H1 (cell line): ENCODE measurements at regions not wholly inside any gene's neighbourhood (a gene's known extent, or its start where the extent isn't known, plus 50 kb on each side); places are given as distances from the start of the nearest gene placed in this dataset.

Source experiments
- CTCF ChIA-PET: fragments of 300-600 bp; sonication (Branson Sonifier 250); formaldehyde crosslinking; loops from one replicate; lab custom pipeline; 2021; ENCODE audit not compliant: partially characterized antibody; lab: Charles Lee
- POLR2A ChIA-PET: fragments of 300-600 bp; sonication (Branson Sonifier 250); formaldehyde crosslinking; loops from one replicate; lab custom pipeline; 2021; ENCODE audit warnings: inconsistent platforms; ENCODE audit not compliant: partially characterized antibody; lab: Charles Lee
- DNase-seq, 2 experiments: peaks; one replicate each; pipeline versions ENCODE4 v3.0.0 to v3.0.0-alpha.2; 2010 to 2022; ENCODE audit warnings: low spot score in 2 of 2, low read depth in 1 of 2, mixed read lengths in 1 of 2
- FAIRE-seq: peaks from 2 replicates; lab custom pipeline; 2011; peaks lifted over from hg19 to GRCh38; lab: Jason Lieb, UNC
- H2AFZ ChIP-seq: 2 replicates; pipeline ENCODE4 v1.8.1; 2012; ENCODE audit warnings: low read length, inconsistent platforms
- H2AK5ac ChIP-seq: 2 replicates; pipeline ENCODE4 v1.6.1; 2013; ENCODE audit warnings: low read depth, low read length
- H2BK120ac ChIP-seq: replicated peaks from 2 replicates; pipeline ENCODE3; 2013; ENCODE audit warnings: low read depth, low read length, inconsistent platforms
- H2BK12ac ChIP-seq: 2 replicates; pipeline ENCODE4 v1.6.1; 2013; ENCODE audit warnings: low read depth, low read length
- H2BK15ac ChIP-seq: 2 replicates; pipeline ENCODE4 v1.6.1; 2013; ENCODE audit warnings: low read length
- H2BK20ac ChIP-seq: 2 replicates; pipeline ENCODE4 v1.6.1; 2013; ENCODE audit warnings: low read length
- H2BK5ac ChIP-seq: 2 replicates; pipeline ENCODE4 v1.6.1; 2013; ENCODE audit warnings: low read depth, low read length
- H3K14ac ChIP-seq: 2 replicates; pipeline ENCODE4 v1.6.1; 2013; ENCODE audit warnings: inconsistent platforms; ENCODE audit not compliant: insufficient read length
- H3K18ac ChIP-seq: 2 replicates; pipeline ENCODE4 v1.6.1; 2013; ENCODE audit warnings: low read length; ENCODE audit errors: extremely low read depth
- H3K23ac ChIP-seq: 2 replicates; pipeline ENCODE4 v1.6.1; 2013; ENCODE audit warnings: inconsistent platforms; ENCODE audit not compliant: insufficient read length
- H3K23me2 ChIP-seq: 2 replicates; pipeline ENCODE4 v1.6.1; 2013; ENCODE audit warnings: low read depth, low read length
- H3K27ac ChIP-seq: 2 replicates; pipeline ENCODE4 v1.6.1; 2011; ENCODE audit warnings: low read depth, low read length, inconsistent platforms
- H3K27me3 ChIP-seq, 4 experiments: replicated peaks in 1 of 4; 1 replicate in 1 of 4; 2 replicates in 3 of 4; pipeline versions ENCODE4 v1.6.1 to v1.8.1; 2011 to 2013; ENCODE audit warnings: low read length in 3 of 4, mild to moderate bottlenecking in 3 of 4, inconsistent platforms in 2 of 4, mixed read lengths in 2 of 4, moderate library complexity in 1 of 4; ENCODE audit not compliant: control insufficient read depth in 3 of 4, insufficient read depth in 3 of 4; ENCODE audit errors: extremely low read depth in 1 of 4
- H3K36me3 ChIP-seq, 4 experiments: 2 replicates each; pipeline versions ENCODE4 v1.6.1 to v1.8.1; 2011 to 2013; ENCODE audit warnings: mild to moderate bottlenecking in 4 of 4, low read length in 3 of 4, moderate library complexity in 2 of 4, control low read depth in 1 of 4, inconsistent platforms in 1 of 4; ENCODE audit not compliant: insufficient read depth in 4 of 4, control insufficient read depth in 2 of 4
- H3K4ac ChIP-seq: replicated peaks from 2 replicates; pipeline ENCODE3; 2013; ENCODE audit warnings: low read length, low read depth, mixed read lengths, inconsistent platforms; ENCODE audit not compliant: insufficient read length
- H3K4me1 ChIP-seq, 4 experiments: replicated peaks in 1 of 4; 1 replicate in 1 of 4; 2 replicates in 3 of 4; pipeline versions ENCODE4 v1.6.1 to v1.8.1; 2011 to 2013; ENCODE audit warnings: low read length in 3 of 4, inconsistent platforms in 2 of 4, mixed read lengths in 1 of 4; ENCODE audit not compliant: insufficient read depth in 4 of 4, control insufficient read depth in 3 of 4
- H3K4me2 ChIP-seq, 2 experiments: 2 replicates each; pipeline versions ENCODE4 v1.6.1 to v1.8.1; 2011 to 2013; ENCODE audit warnings: low read depth in 2 of 2, low read length in 2 of 2, control low read depth in 1 of 2, inconsistent platforms in 1 of 2, mild to moderate bottlenecking in 1 of 2; ENCODE audit not compliant: insufficient read depth in 1 of 2
- H3K4me3 ChIP-seq, 4 experiments: fragments of 200-600, 300-600 bp in 1 of 4; sonication (generic), shearing (Covaris generic), sonication (Bioruptor Twin) in 1 of 4; 2 replicates each; pipeline versions ENCODE4 v1.5.1 to v1.8.1; 2011 to 2016; ENCODE audit warnings: low read length in 4 of 4, low read depth in 3 of 4, control low read depth in 2 of 4, inconsistent platforms in 2 of 4, mild to moderate bottlenecking in 2 of 4, mixed read lengths in 1 of 4, moderate library complexity in 1 of 4; ENCODE audit not compliant: insufficient read depth in 2 of 4; ENCODE audit errors: extremely low read depth in 1 of 4
- H3K56ac ChIP-seq: replicated peaks from 2 replicates; pipeline ENCODE3; 2013; ENCODE audit warnings: low read depth, mild to moderate bottlenecking, mixed read lengths, low read length, inconsistent platforms; ENCODE audit not compliant: insufficient read length
- H3K79me1 ChIP-seq: 2 replicates; pipeline ENCODE4 v1.6.1; 2013; ENCODE audit warnings: low read depth, low read length, control low read depth
- H3K79me2 ChIP-seq, 2 experiments: 2 replicates each; pipeline versions ENCODE4 v1.6.1 to v1.8.1; 2012 to 2013; ENCODE audit warnings: low read length in 2 of 2, mild to moderate bottlenecking in 2 of 2, inconsistent platforms in 1 of 2; ENCODE audit not compliant: insufficient read depth in 2 of 2, control insufficient read depth in 1 of 2
- H3K9ac ChIP-seq, 4 experiments: replicated peaks in 1 of 4; 1 replicate in 1 of 4; 2 replicates in 3 of 4; pipeline versions ENCODE4 v1.6.1 to v1.8.1; 2011 to 2013; ENCODE audit warnings: low read depth in 3 of 4, low read length in 3 of 4, control low read depth in 2 of 4, mild to moderate bottlenecking in 2 of 4, moderate library complexity in 2 of 4, inconsistent platforms in 1 of 4; ENCODE audit errors: extremely low read depth in 1 of 4
- H3K9me3 ChIP-seq, 2 experiments: 2 replicates each; pipeline versions ENCODE4 v1.6.1 to v1.8.1; 2012 to 2013; ENCODE audit warnings: mild to moderate bottlenecking in 2 of 2, moderate library complexity in 2 of 2, control low read depth in 1 of 2, inconsistent platforms in 1 of 2, low read depth in 1 of 2, low read length in 1 of 2, mixed read lengths in 1 of 2; ENCODE audit not compliant: insufficient read depth in 2 of 2
- H4K20me1 ChIP-seq, 2 experiments: replicated peaks in 1 of 2; 2 replicates each; pipeline versions ENCODE3 to v1.8.1; 2011 to 2013; ENCODE audit warnings: inconsistent platforms in 2 of 2, low read length in 2 of 2, mild to moderate bottlenecking in 1 of 2; ENCODE audit not compliant: insufficient read depth in 2 of 2, control insufficient read depth in 1 of 2
- H4K5ac ChIP-seq: 2 replicates; pipeline ENCODE4 v1.6.1; 2013; ENCODE audit warnings: low read length, low read depth, mixed read lengths, inconsistent platforms; ENCODE audit not compliant: insufficient read length
- H4K8ac ChIP-seq: 2 replicates; pipeline ENCODE4 v1.8.0; 2013; ENCODE audit warnings: mild to moderate bottlenecking, moderate library complexity, low read length, inconsistent platforms; ENCODE audit not compliant: insufficient read depth; ENCODE audit errors: extremely low read depth
- H4K91ac ChIP-seq: replicated peaks from 2 replicates; pipeline ENCODE3; 2013; ENCODE audit warnings: low read length, mixed read lengths, inconsistent platforms; ENCODE audit not compliant: insufficient read length
- CEBPB ChIP-seq: IDR thresholded peaks from 2 replicates; pipeline ENCODE4 v1.6.1; 2012; ENCODE audit warnings: low read depth, low read length
- HDAC6 ChIP-seq: IDR thresholded peaks from one replicate; pipeline ENCODE4 v1.7.1; 2012; ENCODE audit warnings: low read depth, mild to moderate bottlenecking, inconsistent platforms, low read length, moderate library complexity
- MAX ChIP-seq: IDR thresholded peaks from 2 replicates; pipeline ENCODE4 v1.6.1; 2012; ENCODE audit warnings: inconsistent platforms
- POLR2AphosphoS5 ChIP-seq: IDR thresholded peaks from 2 replicates; pipeline ENCODE4 v1.6.1; 2011; ENCODE audit warnings: low read depth, low read length
- WGBS, 2 experiments: shearing (Covaris generic) in 1 of 2; methylation state at CpG; one replicate each; pipeline versions ENCODE4 v1.1.6 to v1.1.7; 2013 to 2015; ENCODE audit warnings: low lambda C conversion rate in 2 of 2, mixed read lengths in 2 of 2, inconsistent platforms in 1 of 2, low coverage in 1 of 2, missing lambda C conversion rate in 1 of 2; ENCODE audit not compliant: insufficient replicate concordance in 2 of 2, insufficient coverage in 1 of 2, insufficient read length in 1 of 2; ENCODE audit errors: extremely low coverage in 1 of 2, missing lambda C conversion rate in 1 of 2; 5-methylcytosine and 5-hydroxymethylcytosine counted together

GRCh38 chr18:42564761-42565160, 550.7 kb downstream of the RIT2 start:
- FAIRE-seq (no peak), DNase-seq (no peak)
- TF ChIP-seq CEBPB (no peak), POLR2AphosphoS5 (no peak), MAX (no peak), HDAC6 (no peak)
- Histone ChIP-seq H3K36me3 (no peaks in the 10 kb centered on the region), H3K4me3 (no peak overlapping the region), H2BK12ac (no peak overlapping the region), H3K79me1 (no peaks in the 10 kb centered on the region), H3K4me2 (no peak overlapping the region), H2AFZ (peak overlapping the region; percentile 81; the same call in 1 of the 2 replicates), H3K4ac (no peak overlapping the region), H4K91ac (no peak overlapping the region), H3K18ac (no peak overlapping the region), H3K56ac (no peak overlapping the region), H2BK120ac (no peak overlapping the region), H2AK5ac (no peak overlapping the region), H2BK5ac (no peak overlapping the region), H3K14ac (no peak overlapping the region), H3K23me2 (no peaks in the 10 kb centered on the region), H4K8ac (no peak overlapping the region), H3K9ac (no peak overlapping the region), H2BK20ac (no peak overlapping the region), H3K27ac (no peak overlapping the region), H3K23ac (no peak overlapping the region), H3K4me1 (no peaks in the 10 kb centered on the region), H3K27me3 (no peaks in the 10 kb centered on the region), H4K5ac (no peak overlapping the region), H4K20me1 (no peaks in the 10 kb centered on the region), H2BK15ac (no peak overlapping the region), H3K9me3 (no peaks in the 10 kb centered on the region), H3K79me2 (no peaks in the 10 kb centered on the region)
- CTCF ChIA-PET: no interaction called here
- POLR2A ChIA-PET: interaction anchor here (0.7 kb wide), 1 partner anchor 13 kb away, joined by 3 read pairs; no protein-coding TSS in a partner anchor
- WGBS, 2 experiments: 94% methylated on average over 1 of the region's 1 CpG; no CpG with 5 or more reads in 1 of the 2 experiments
